GM23338 (cell line): ENCODE measurements at regions not wholly inside any gene's neighbourhood (a gene's known extent, or its start where the extent isn't known, plus 50 kb on each side); places are given as distances from the start of the nearest gene placed in this dataset.

Source experiments
- ATAC-seq: fragments of 200-7000 bp; cut with Tn5 transposase; 3 replicates; pipeline ENCODE4 v1.9.1; 2020
- DNase-seq: peaks from one replicate; pipeline ENCODE4 v3.0.0-alpha.2; 2015; ENCODE audit warnings: low spot score
- H2AFZ ChIP-seq: fragments of 200-600 bp; sonication (generic); 2 replicates; pipeline ENCODE4 v1.8.0; 2016; ENCODE audit warnings: antibody characterized with exemption, mild to moderate bottlenecking, moderate library complexity
- H3F3A ChIP-seq: fragments of 200-600 bp; sonication (generic); replicated peaks from 2 replicates; pipeline ENCODE4 v1.8.0; 2017; ENCODE audit warnings: antibody characterized with exemption, mixed run types, low read depth
- H3K27ac ChIP-seq: fragments of 200-600 bp; sonication (generic); 2 replicates; pipeline ENCODE4 v1.6.1; 2016; ENCODE audit warnings: low read depth
- H3K27me3 ChIP-seq: fragments of 200-600 bp; sonication (generic); 2 replicates; pipeline ENCODE4 v1.8.0; 2016; ENCODE audit warnings: mild to moderate bottlenecking, mixed run types, moderate library complexity; ENCODE audit not compliant: insufficient read depth
- H3K36me3 ChIP-seq: fragments of 200-600 bp; sonication (generic); 2 replicates; pipeline ENCODE4 v1.8.0; 2016; ENCODE audit warnings: mild to moderate bottlenecking; ENCODE audit not compliant: insufficient read depth
- H3K4me1 ChIP-seq: fragments of 200-600 bp; sonication (generic); 2 replicates; pipeline ENCODE4 v1.8.0; 2016; ENCODE audit warnings: mild to moderate bottlenecking, moderate library complexity; ENCODE audit not compliant: insufficient read depth
- H3K4me2 ChIP-seq: fragments of 200-600 bp; sonication (generic); 2 replicates; pipeline ENCODE4 v1.7.1; 2017; ENCODE audit warnings: mixed run types
- H3K4me3 ChIP-seq: fragments of 200-600 bp; sonication (generic); 2 replicates; pipeline ENCODE4 v1.6.1; 2016; ENCODE audit warnings: mixed run types
- H3K79me2 ChIP-seq: fragments of 200-600 bp; sonication (generic); replicated peaks from 2 replicates; pipeline ENCODE4 v1.8.0; 2017; ENCODE audit warnings: mild to moderate bottlenecking; ENCODE audit not compliant: insufficient read depth
- H3K9me2 ChIP-seq: fragments of 200-600 bp; sonication (generic); 2 replicates; pipeline ENCODE4 v1.8.0; 2017; ENCODE audit not compliant: insufficient read depth
- H4K20me1 ChIP-seq: fragments of 200-600 bp; sonication (generic); replicated peaks from 2 replicates; pipeline ENCODE4 v1.8.0; 2017; ENCODE audit warnings: mild to moderate bottlenecking; ENCODE audit not compliant: insufficient read depth
- H3K27ac Mint-ChIP-seq: 2 replicates; pipeline ENCODE4 v1.8.0; 2020; ENCODE audit warnings: inconsistent platforms, mild to moderate bottlenecking, moderate library complexity, mixed read lengths
- H3K27me3 Mint-ChIP-seq: 3 replicates; pipeline ENCODE4 v1.8.0; 2022; ENCODE audit warnings: low read depth, mild to moderate bottlenecking, moderate library complexity, mixed read lengths, inconsistent platforms; ENCODE audit not compliant: insufficient read depth, poor library complexity
- H3K36me3 Mint-ChIP-seq: 3 replicates; pipeline ENCODE4 v1.8.0; 2021; ENCODE audit warnings: low read depth, mild to moderate bottlenecking, inconsistent platforms, moderate library complexity, mixed read lengths
- H3K4me1 Mint-ChIP-seq: 3 replicates; pipeline ENCODE4 v1.8.0; 2020; ENCODE audit warnings: mild to moderate bottlenecking, inconsistent platforms, mixed read lengths
- H3K4me3 Mint-ChIP-seq: 3 replicates; pipeline ENCODE4 v1.8.0; 2021; ENCODE audit warnings: moderate library complexity, mild to moderate bottlenecking, inconsistent platforms, mixed read lengths
- H3K9me3 Mint-ChIP-seq: 3 replicates; pipeline ENCODE4 v1.8.0; 2020; ENCODE audit warnings: moderate library complexity, mild to moderate bottlenecking, inconsistent platforms, mixed read lengths
- CREB1 ChIP-seq: fragments of 250-450 bp; sonication (Bioruptor Pico); IDR thresholded peaks from 2 replicates; pipeline ENCODE4 v1.5.0; 2020; ENCODE audit warnings: low read depth, mild to moderate bottlenecking, moderate library complexity
- CTCF ChIP-seq, 2 experiments: fragments of 200-600 bp in 1 of 2; sonication (generic) in 1 of 2; conservative IDR thresholded peaks; 2 replicates each; pipeline versions ENCODE4 v1.5.1 to v1.6.1; 2016 to 2017; ENCODE audit warnings: antibody characterized with exemption in 2 of 2, low read depth in 2 of 2, mild to moderate bottlenecking in 2 of 2, moderate library complexity in 1 of 2
- ETS1 ChIP-seq: IDR thresholded peaks from 2 replicates; pipeline ENCODE4 v1.6.1; 2016; ENCODE audit warnings: antibody characterized with exemption
- EZH2 ChIP-seq: fragments of 200-600 bp; sonication (generic); IDR thresholded peaks from one replicate; pipeline ENCODE4 v1.8.0; 2017; ENCODE audit warnings: antibody characterized with exemption, mild to moderate bottlenecking, low read depth; ENCODE audit not compliant: unreplicated experiment
- EZH2phosphoT487 ChIP-seq: fragments of 200-600 bp; sonication (generic); IDR thresholded peaks from one replicate; pipeline ENCODE4 v1.8.1; 2018; ENCODE audit warnings: antibody characterized with exemption; ENCODE audit not compliant: unreplicated experiment
- NANOG ChIP-seq: IDR thresholded peaks from 2 replicates; pipeline ENCODE4 v1.6.1; 2016; ENCODE audit warnings: antibody characterized with exemption, borderline replicate concordance
- POLR2AphosphoS5 ChIP-seq: IDR thresholded peaks from 2 replicates; pipeline ENCODE4 v1.6.1; 2016; ENCODE audit warnings: antibody characterized with exemption, low read depth
- REST ChIP-seq: IDR thresholded peaks from one replicate; pipeline ENCODE4 v1.6.1; 2018; ENCODE audit warnings: antibody characterized with exemption; ENCODE audit not compliant: unreplicated experiment
- STAT1 ChIP-seq: IDR thresholded peaks from one replicate; pipeline ENCODE4 v1.6.1; 2016; ENCODE audit warnings: antibody characterized with exemption; ENCODE audit not compliant: unreplicated experiment
- ZNF114 ChIP-seq: fragments of 250-450 bp; sonication (Bioruptor Pico); IDR thresholded peaks from 2 replicates; pipeline ENCODE4 v1.5.0; 2020; ENCODE audit warnings: mild to moderate bottlenecking, moderate library complexity
- ZNF331 ChIP-seq: fragments of 250-450 bp; sonication (Bioruptor Pico); IDR thresholded peaks from 2 replicates; pipeline ENCODE4 v1.5.0; 2020; ENCODE audit warnings: low read depth, mild to moderate bottlenecking, moderate library complexity

- no peak for TF ChIP-seq CREB1 (CRISPR knock-in tag)
- no peak for TF ChIP-seq EZH2phosphoT487
- TF ChIP-seq ETS1, result no peak
- no peak for TF ChIP-seq NANOG
- TF ChIP-seq REST, result no peak
Measured at GRCh38 chr1:79708646-79709265, 702.2 kb upstream of the ADGRL4 start (continued).

- Histone ChIP-seq H3K27me3 (no peaks in the 10 kb centered on the region), H3K79me2 (no peaks in the 10 kb centered on the region), H2AFZ (no peak overlapping the region), H3K36me3 (no peaks in the 10 kb centered on the region), H3K4me3 (no peak overlapping the region), H4K20me1 (no peaks in the 10 kb centered on the region), H3K27ac (no peak overlapping the region), H3K9me2 (0 out of 2 replicates have a peak, but pooled peaks cover 6% of the 10 kb centered on the region), H3K4me1 (no peaks in the 10 kb centered on the region), H3K4me2 (no peak overlapping the region), H3F3A (no peaks in the 10 kb centered on the region)
- no peak for DNase-seq
- peaks cover 4% of the 10 kb centered on the region; the same call in 2 of the 3 replicates for H3K9me3 Mint-ChIP-seq
- H3K4me3 Mint-ChIP-seq, result no peak overlapping the region
- no peaks in the 10 kb centered on the region for H3K27me3 Mint-ChIP-seq
- ATAC-seq, result no peak
- H3K27ac Mint-ChIP-seq, result no peak overlapping the region; the same call in 1 of the 2 replicates
- H3K4me1 Mint-ChIP-seq, result peaks cover 12% of the 10 kb centered on the region
- peaks cover 2% of the 10 kb centered on the region; the same call in 1 of the 3 replicates for H3K36me3 Mint-ChIP-seq
- TF ChIP-seq POLR2AphosphoS5 (no peak), CTCF (conservative IDR thresholded peaks at IDR 0.05; ENCODE audit: low read depth in 2 of 2) (no peak), ZNF114 (CRISPR knock-in tag) (no peak), STAT1 (no peak), REST (no peak), EZH2 (no peak), CREB1 (CRISPR knock-in tag) (no peak), ZNF331 (CRISPR knock-in tag) (no peak), ETS1 (no peak)
Measured at GRCh38 chr1:79705218-79705617, 698.7 kb upstream of the ADGRL4 start.
